GM12873 (cell line): ENCODE measurements at regions not wholly inside any gene's neighbourhood (a gene's known extent, or its start where the extent isn't known, plus 50 kb on each side); places are given as distances from the start of the nearest gene placed in this dataset.

Experiments used
- CTCF ChIP-seq: IDR thresholded peaks from 2 replicates; pipeline ENCODE4 v1.5.1; 2012; ENCODE audit warnings: low read depth, mild to moderate bottlenecking, moderate library complexity, low read length, control low read depth; ENCODE audit not compliant: insufficient read depth; ENCODE audit errors: missing control alignments

- no peak for TF ChIP-seq CTCF
Observed at GRCh38 chr7:16942929-16943509, 61.2 kb upstream of the AGR3 start.

GRCh38 chr7:16944936-16945335 is 63.2 kb upstream of the AGR3 start:
- no peak for TF ChIP-seq CTCF

GRCh38 chr7:16945372-16945771 is 63.6 kb upstream of the AGR3 start:
- TF ChIP-seq CTCF, result no peak

- TF ChIP-seq CTCF, result no peak
Observed at GRCh38 chr7:16951483-16952080, 69.8 kb upstream of the AGR3 start.

GRCh38 chr7:16954321-16954720 is 72.5 kb upstream of the AGR3 start:
- no peak for TF ChIP-seq CTCF

- no peak for TF ChIP-seq CTCF
Observed at GRCh38 chr7:16958724-16959123, 76.9 kb upstream of the AGR3 start.

- no peak for TF ChIP-seq CTCF
Observed at GRCh38 chr7:16960337-16960965, 78.7 kb upstream of the AGR3 start.
